ENCODE measurements at regions not wholly inside any gene's neighbourhood (a gene's known extent, or its start where the extent isn't known, plus 50 kb on each side); places are given as distances from the start of the nearest gene placed in this dataset.

GRCh38 chr7:121774563-121774962, 98.4 kb upstream of the PTPRZ1 start:
- no peak for TF ChIP-seq CTCF (IDR thresholded peaks at IDR 0.05)
- TF ChIP-seq POLR2A (IDR thresholded peaks at IDR 0.05), result no peak
- no peak for TF ChIP-seq POLR2AphosphoS5 (IDR thresholded peaks at IDR 0.05)
- no peak for TF ChIP-seq EP300 (IDR thresholded peaks at IDR 0.05)

Data from stomach (tissue), 4 donors.